GM12874 (cell line): ENCODE measurements at regions not wholly inside any gene's neighbourhood (a gene's known extent, or its start where the extent isn't known, plus 50 kb on each side); places are given as distances from the start of the nearest gene placed in this dataset.

Source experiments
- CTCF ChIP-seq: IDR thresholded peaks from 2 replicates; pipeline ENCODE4 v1.5.1; 2011; ENCODE audit warnings: low read depth, mild to moderate bottlenecking, control low read depth, low read length, moderate library complexity; ENCODE audit not compliant: insufficient read depth

- TF ChIP-seq CTCF = no peak
Measured at GRCh38 chr11:134674974-134675373, 262.9 kb upstream of the B3GAT1 start.

GRCh38 chr11:134670961-134671370, 258.9 kb upstream of the B3GAT1 start:
- TF ChIP-seq CTCF = no peak

GRCh38 chr11:134670247-134670782, 258.3 kb upstream of the B3GAT1 start:
- TF ChIP-seq CTCF = no peak

- TF ChIP-seq CTCF = no peak
Measured at GRCh38 chr11:134669796-134670195, 257.8 kb upstream of the B3GAT1 start.

GRCh38 chr11:134668796-134669195, 256.8 kb upstream of the B3GAT1 start:
- TF ChIP-seq CTCF = no peak

GRCh38 chr11:134668076-134668475, 256.0 kb upstream of the B3GAT1 start:
- no peak for TF ChIP-seq CTCF

GRCh38 chr11:134667505-134667904, 255.5 kb upstream of the B3GAT1 start:
- TF ChIP-seq CTCF = no peak

- no peak for TF ChIP-seq CTCF
Measured at GRCh38 chr11:134667175-134667500, 255.1 kb upstream of the B3GAT1 start.
